ENCODE measurements at regions not wholly inside any gene's neighbourhood (a gene's known extent, or its start where the extent isn't known, plus 50 kb on each side); places are given as distances from the start of the nearest gene placed in this dataset.

- no peak for TF ChIP-seq POLR2A (IDR thresholded peaks at IDR 0.05; ENCODE audit: low read depth, low read length)
- TF ChIP-seq CTCF (IDR thresholded peaks at IDR 0.05; ENCODE audit: extremely low read depth in 1 of 2, insufficient read depth in 1 of 2, low read depth in 1 of 2, low read length in 2 of 2), result no peak
- no peak for TF ChIP-seq EZH2 (IDR thresholded peaks at IDR 0.05; ENCODE audit: borderline replicate concordance, low read depth, low read length, severe bottlenecking)
- TF ChIP-seq JUN (IDR thresholded peaks at IDR 0.05; ENCODE audit: borderline replicate concordance, insufficient read depth, insufficient read length, low read depth), result no peak
- no peak for TF ChIP-seq POLR2AphosphoS5 (IDR thresholded peaks at IDR 0.05; ENCODE audit: insufficient read depth, low read depth, low read length)
- no peak for TF ChIP-seq MYC (IDR thresholded peaks at IDR 0.05; ENCODE audit: low read depth, low read length)
- TF ChIP-seq MAX (IDR thresholded peaks at IDR 0.05; ENCODE audit: insufficient read depth, insufficient read length), result no peak
- no peak for TF ChIP-seq GATA2 (IDR thresholded peaks at IDR 0.05; ENCODE audit: insufficient read depth, insufficient read length, low read depth, low read length)
- TF ChIP-seq FOS (IDR thresholded peaks at IDR 0.05; ENCODE audit: borderline replicate concordance, insufficient read depth, low read length), result no peak
These were observed 131.9 kb downstream of the TFPI2 start for GRCh38 chr7:93758631-93759030.

Measured in endothelial cell of umbilical vein (primary cell).